Type B pancreatic cell (in vitro differentiated cells): ENCODE measurements at regions not wholly inside any gene's neighbourhood (a gene's known extent, or its start where the extent isn't known, plus 50 kb on each side); places are given as distances from the start of the nearest gene placed in this dataset.

ENCODE experiments used
- DNase-seq: peaks from one replicate; pipeline ENCODE4 v3.0.0; 2021; ENCODE audit warnings: mixed read lengths; ENCODE audit not compliant: unreplicated experiment; ENCODE audit errors: extremely low spot score
- H3K27ac Mint-ChIP-seq: 2 replicates; pipeline ENCODE4 v1.8.0; 2021; ENCODE audit warnings: mild to moderate bottlenecking, mixed read lengths
- H3K27me3 Mint-ChIP-seq: 2 replicates; pipeline ENCODE4 v1.8.0; 2021; ENCODE audit warnings: mixed read lengths
- H3K36me3 Mint-ChIP-seq: 2 replicates; pipeline ENCODE4 v1.8.0; 2021; ENCODE audit warnings: mixed read lengths
- H3K4me1 Mint-ChIP-seq: one replicate; pipeline ENCODE4 v1.8.0; 2021; ENCODE audit warnings: mixed read lengths; ENCODE audit not compliant: unreplicated experiment
- H3K4me3 Mint-ChIP-seq: 2 replicates; pipeline ENCODE4 v1.8.0; 2021; ENCODE audit warnings: mild to moderate bottlenecking, mixed read lengths
- H3K9me3 Mint-ChIP-seq: 2 replicates; pipeline ENCODE4 v1.8.0; 2021; ENCODE audit warnings: mixed read lengths
- CTCF ChIP-seq: fragments of 200-600 bp; sonication (generic); conservative IDR thresholded peaks from 2 replicates; pipeline ENCODE4 v1.5.0; 2021; ENCODE audit warnings: antibody characterized with exemption, mild to moderate bottlenecking

DNA sequence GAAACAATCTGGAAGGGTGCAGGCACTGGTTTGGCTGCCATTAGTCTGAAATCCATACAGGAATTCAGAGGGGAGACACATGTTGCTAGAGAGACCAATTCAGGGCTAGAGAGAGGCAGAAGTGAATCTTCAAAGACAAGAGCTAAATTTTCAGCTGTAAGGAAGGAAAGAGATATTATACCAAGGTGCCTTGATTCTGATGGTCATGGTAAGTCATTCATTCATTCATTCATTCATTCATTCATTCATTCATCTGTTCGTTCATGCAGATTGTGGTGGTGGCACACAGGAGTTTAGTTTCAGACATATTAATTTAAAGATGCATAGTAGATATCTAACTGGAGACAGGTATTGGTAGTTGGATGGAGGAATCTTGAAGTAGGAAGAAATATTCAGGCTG lies 1493.5 kb upstream of the TMEM132C start:
- TF ChIP-seq CTCF = no peak
- Mint-ChIP-seq H3K27ac (no peak overlapping the region), H3K9me3 (no peaks in the 10 kb centered on the region), H3K36me3 (no peaks in the 10 kb centered on the region), H3K4me1 (no peaks in the 10 kb centered on the region), H3K27me3 (no peaks in the 10 kb centered on the region), H3K4me3 (no peak overlapping the region)
- DNase-seq = no peak

- no peaks in the 10 kb centered on the region for H3K4me1 Mint-ChIP-seq
- no peak overlapping the region for H3K27ac Mint-ChIP-seq
- no peaks in the 10 kb centered on the region for H3K9me3 Mint-ChIP-seq
- DNase-seq = no peak
- TF ChIP-seq CTCF = no peak
- H3K4me3 Mint-ChIP-seq = no peak overlapping the region
- no peaks in the 10 kb centered on the region for H3K36me3 Mint-ChIP-seq
- peaks cover 10% of the 10 kb centered on the region for H3K27me3 Mint-ChIP-seq
Measured at GRCh38 chr12:126776026-126776655, 1490.8 kb upstream of the TMEM132C start.

- no peaks in the 10 kb centered on the region for H3K36me3 Mint-ChIP-seq
- peaks cover 3% of the 10 kb centered on the region for H3K4me1 Mint-ChIP-seq
- no peak for DNase-seq
- H3K9me3 Mint-ChIP-seq = no peaks in the 10 kb centered on the region
- H3K27ac Mint-ChIP-seq = no peak overlapping the region
- no peak for TF ChIP-seq CTCF
- no peak overlapping the region for H3K4me3 Mint-ChIP-seq
- H3K27me3 Mint-ChIP-seq = peaks cover 23% of the 10 kb centered on the region
Measured at GRCh38 chr12:126780343-126780742, 1486.6 kb upstream of the TMEM132C start.

DNA sequence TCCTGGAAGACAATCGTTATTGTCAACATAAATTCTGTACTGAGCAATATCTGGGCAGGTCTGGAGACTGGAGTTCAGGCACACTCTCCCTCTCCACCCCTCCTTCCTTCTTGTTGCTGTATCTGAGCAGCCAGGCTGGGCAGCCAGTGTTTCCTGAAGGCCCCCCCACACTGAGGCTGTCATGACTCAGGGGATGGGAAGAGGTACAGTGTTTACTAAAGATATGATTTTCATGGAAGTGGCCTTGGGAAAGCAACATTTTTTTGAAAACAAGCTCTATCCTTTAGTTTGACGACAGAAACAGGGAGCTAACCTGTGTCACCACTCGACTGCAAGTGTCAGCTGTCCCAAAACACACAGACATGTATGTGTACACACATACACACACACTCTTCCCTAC lies 1485.4 kb upstream of the TMEM132C start:
- Mint-ChIP-seq H3K27ac (no peak overlapping the region), H3K4me3 (no peak overlapping the region), H3K27me3 (peaks cover 24% of the 10 kb centered on the region), H3K36me3 (no peaks in the 10 kb centered on the region), H3K9me3 (no peaks in the 10 kb centered on the region), H3K4me1 (peaks cover 3% of the 10 kb centered on the region)
- DNase-seq = no peak
- no peak for TF ChIP-seq CTCF

DNA sequence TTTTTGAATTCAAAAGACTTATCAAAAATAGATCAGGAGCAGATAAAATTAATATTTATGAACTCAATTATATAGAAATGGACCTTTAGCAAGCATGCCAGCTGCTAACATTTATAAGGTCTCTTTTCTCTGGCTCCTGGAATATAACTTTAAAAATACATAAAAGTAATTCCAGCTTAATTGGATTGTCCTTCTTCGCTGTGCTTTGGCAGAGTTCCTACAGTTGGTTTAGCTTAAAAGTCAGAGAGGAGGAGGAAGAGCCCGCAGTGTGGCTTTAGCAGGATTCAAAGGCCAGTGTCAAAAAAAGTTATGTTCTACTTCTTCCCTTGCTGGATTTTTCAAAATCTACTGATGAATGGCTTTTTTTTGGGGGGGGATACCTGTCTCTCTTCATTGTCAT lies 1484.9 kb upstream of the TMEM132C start:
- Mint-ChIP-seq H3K9me3 (no peaks in the 10 kb centered on the region), H3K4me1 (peaks cover 3% of the 10 kb centered on the region), H3K27ac (no peak overlapping the region), H3K4me3 (no peak overlapping the region), H3K36me3 (no peaks in the 10 kb centered on the region), H3K27me3 (peaks cover 27% of the 10 kb centered on the region)
- no peak for DNase-seq
- TF ChIP-seq CTCF = no peak
